Panc1 (cell line): ENCODE measurements at regions not wholly inside any gene's neighbourhood (a gene's known extent, or its start where the extent isn't known, plus 50 kb on each side); places are given as distances from the start of the nearest gene placed in this dataset.

Experiments
- POLR2AphosphoS5 ChIP-seq: IDR thresholded peaks from 2 replicates; pipeline ENCODE4 v1.6.1; 2012; ENCODE audit warnings: mild to moderate bottlenecking, low read depth, low read length, moderate library complexity
- TF ChIP-seq, protein P1 (sequence below): fragments of 450-650 bp; IDR thresholded peaks from 2 replicates; pipeline ENCODE4 v1.5.1; 2017; ENCODE audit warnings: mild to moderate bottlenecking

- no peak for TF ChIP-seq POLR2AphosphoS5
- TF ChIP-seq, protein P1, sequence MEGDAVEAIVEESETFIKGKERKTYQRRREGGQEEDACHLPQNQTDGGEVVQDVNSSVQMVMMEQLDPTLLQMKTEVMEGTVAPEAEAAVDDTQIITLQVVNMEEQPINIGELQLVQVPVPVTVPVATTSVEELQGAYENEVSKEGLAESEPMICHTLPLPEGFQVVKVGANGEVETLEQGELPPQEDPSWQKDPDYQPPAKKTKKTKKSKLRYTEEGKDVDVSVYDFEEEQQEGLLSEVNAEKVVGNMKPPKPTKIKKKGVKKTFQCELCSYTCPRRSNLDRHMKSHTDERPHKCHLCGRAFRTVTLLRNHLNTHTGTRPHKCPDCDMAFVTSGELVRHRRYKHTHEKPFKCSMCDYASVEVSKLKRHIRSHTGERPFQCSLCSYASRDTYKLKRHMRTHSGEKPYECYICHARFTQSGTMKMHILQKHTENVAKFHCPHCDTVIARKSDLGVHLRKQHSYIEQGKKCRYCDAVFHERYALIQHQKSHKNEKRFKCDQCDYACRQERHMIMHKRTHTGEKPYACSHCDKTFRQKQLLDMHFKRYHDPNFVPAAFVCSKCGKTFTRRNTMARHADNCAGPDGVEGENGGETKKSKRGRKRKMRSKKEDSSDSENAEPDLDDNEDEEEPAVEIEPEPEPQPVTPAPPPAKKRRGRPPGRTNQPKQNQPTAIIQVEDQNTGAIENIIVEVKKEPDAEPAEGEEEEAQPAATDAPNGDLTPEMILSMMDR = no peak
These were observed 449.0 kb downstream of the ETV1 start for GRCh38 chr7:13540429-13540828.
